Activated CD4-positive, CD25-positive, alpha-beta regulatory T cell treated with anti-CD3 and anti-CD28 coated beads, Interleukin-2, amount 50 U/mL, for 72 hours (primary cell): ENCODE measurements at regions not wholly inside any gene's neighbourhood (a gene's known extent, or its start where the extent isn't known, plus 50 kb on each side); places are given as distances from the start of the nearest gene placed in this dataset.
"Not testable (repeated sequence)": the region's sequence is repeated elsewhere in the genome, so short reads cannot be mapped to it uniquely, and the experiment has no call there.

ENCODE experiments used
- DNase-seq: peaks from one replicate; pipeline ENCODE4 v3.0.0; 2021

- peak; percentile 22 for DNase-seq
These were observed 171.1 kb downstream of the TOMM20 start for GRCh38 chr1:234957330-234958065.

DNA sequence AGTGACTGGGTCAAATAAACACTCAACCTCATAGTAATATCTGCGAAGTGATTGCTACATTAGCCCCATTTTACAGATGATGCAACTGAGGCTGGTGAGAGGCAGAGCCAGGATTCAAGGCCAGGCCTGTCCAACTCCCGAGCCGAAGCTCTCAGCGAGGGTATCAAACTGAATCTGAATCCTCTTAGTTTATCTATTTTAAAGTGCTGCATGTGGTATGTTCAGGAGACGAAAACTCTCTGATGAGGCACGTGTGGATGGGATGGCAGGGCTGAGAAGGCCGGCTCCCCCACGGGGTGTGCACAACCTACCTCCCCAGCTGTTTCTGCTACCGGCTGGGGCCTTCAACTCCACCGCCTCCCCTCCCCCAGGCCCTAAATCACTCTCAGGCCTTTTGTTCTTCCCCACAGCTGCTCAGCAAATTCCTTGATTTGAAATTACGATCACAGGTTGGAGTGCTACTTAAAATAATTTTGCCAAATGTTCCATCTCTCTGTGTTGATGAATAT lies 171.8 kb downstream of the TOMM20 start:
- peak; percentile 23 for DNase-seq

GRCh38 chr1:234955107-234955731 lies 173.4 kb downstream of the TOMM20 start:
- DNase-seq: peak; percentile 34

GRCh38 chr1:234954613-234955012 lies 174.0 kb downstream of the TOMM20 start:
- peak; percentile 26 for DNase-seq

DNA sequence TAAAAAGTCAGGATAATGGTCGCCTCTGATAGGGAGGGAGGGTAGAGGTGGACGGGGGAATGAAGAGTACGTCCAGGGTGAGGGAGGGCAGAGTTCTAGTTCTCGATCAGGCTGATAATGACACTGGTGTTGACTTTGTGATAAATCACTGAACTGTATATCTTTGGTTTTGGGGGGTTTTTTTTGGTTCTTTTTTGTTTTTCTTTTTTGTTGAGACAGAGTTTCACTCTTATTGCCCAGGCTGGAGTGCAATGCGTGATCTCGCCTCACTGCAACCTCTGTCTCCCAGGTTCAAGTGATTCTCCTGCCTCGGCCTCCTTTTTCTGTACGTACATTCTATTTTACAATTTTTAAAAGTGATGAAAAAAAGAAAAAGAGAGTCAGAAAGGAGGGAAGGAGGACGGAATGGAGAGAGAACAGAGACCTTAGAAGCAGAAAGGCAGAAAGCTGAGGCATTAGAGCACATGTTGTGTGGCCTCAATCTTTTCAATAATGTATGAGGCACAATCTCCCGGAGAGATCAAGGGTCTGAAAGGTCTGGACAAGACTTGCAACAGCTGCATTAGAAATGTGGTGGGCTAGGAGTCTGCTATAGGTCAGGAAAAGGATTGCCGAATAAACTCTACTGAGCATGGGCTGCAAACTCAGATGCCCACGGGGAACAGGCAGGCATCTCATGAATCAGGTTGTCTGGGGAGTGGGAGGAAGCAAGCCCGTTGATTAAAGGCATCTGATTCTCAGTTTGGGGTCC lies 174.8 kb downstream of the TOMM20 start:
- DNase-seq: no peak

DNA sequence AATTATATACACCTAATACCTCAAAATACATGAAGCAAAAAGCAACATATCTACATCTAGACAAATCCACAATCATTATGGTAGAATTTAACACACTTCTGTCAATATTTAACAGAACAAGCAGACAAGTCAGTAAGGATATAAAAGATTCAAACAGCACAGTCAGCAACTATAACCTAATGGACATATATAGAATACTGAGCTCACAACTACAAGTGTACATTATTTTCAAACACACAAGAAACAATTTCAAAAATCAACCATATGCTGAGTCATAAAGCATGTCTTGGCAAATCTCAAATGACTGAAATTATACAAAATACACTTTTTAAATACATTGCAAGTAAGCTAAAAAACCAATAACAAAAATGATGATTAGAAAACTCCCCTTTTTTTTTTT lies 178.0 kb downstream of the TOMM20 start:
- DNase-seq: no peak

GRCh38 chr1:234949528-234949927 lies 179.1 kb downstream of the TOMM20 start:
- DNase-seq: not testable (repeated sequence)

GRCh38 chr1:234944439-234945344 lies 183.9 kb downstream of the TOMM20 start:
- no peak for DNase-seq

- DNase-seq: peak; percentile 21
These were observed 184.7 kb downstream of the TOMM20 start for GRCh38 chr1:234943836-234944402.

GRCh38 chr1:234942879-234943506 lies 185.6 kb downstream of the TOMM20 start:
- no peak for DNase-seq

DNA sequence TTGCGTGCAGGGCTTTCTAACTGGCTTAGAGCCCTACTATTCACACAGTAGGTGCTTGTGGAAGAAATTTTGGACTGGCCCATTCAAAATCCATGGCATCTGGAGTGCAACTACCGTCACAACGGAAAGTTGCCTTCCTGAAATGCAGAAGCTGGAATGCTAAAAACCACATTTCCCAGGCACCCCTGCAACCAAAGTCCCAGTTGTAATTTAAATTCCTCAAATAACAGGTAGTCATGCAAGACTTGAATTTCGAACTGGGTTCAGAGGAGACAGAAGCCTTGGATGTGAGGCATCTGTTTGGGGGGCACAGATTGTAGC lies 186.7 kb downstream of the TOMM20 start:
- peak; percentile 9 for DNase-seq

DNA sequence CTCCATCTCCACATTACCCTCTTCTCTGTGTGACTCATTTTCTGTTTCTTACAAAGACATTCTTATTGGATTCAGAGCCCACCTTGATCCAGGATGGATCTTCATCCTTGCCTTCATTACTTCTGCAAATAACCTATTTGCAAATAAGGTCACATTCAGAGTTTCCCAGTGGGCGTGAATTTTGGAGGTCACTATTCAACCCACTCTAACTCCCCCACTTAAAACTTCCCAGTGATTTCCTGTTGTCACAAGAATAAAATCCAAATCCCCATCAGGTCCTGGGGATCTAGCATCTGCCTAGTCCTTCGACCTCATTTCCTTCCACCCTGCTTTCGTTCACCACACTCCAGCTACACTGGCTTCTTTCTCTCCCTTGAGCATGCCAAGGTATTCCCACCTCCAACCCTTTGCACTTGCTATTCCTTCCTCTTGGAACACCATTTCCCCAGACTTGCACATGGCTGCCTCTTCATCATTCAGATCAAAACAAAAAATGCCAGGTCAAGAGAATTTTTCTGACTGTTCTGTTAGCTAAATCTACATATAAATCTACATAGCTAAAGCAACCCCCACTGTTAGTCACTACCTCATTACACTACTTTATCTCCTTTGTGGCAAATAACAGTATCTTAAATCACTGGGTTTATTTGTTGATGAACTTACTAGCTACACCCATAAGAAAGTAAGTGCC lies 187.2 kb downstream of the TOMM20 start:
- DNase-seq: peak; percentile 6

DNA sequence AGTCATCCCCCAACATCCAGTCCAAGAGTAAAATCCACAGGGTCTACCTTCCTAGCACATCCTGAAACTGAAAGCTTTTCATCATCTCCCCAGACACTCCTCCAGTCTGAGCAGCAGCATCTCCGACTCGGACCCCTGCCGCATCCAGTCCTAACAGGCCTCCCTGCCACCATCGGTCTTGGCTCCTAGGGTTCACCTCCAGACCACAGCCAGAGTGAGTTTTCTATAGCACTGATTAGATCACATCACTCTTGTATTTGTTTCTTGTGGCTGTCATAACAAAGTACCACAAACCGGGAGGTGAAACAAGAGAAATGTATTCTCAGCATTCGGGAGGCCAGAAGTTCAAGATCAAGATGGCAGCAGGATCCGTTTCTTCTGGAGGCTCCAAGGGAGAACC lies 187.8 kb downstream of the TOMM20 start:
- DNase-seq: no peak

- peak; percentile 6 for DNase-seq
These were observed 189.7 kb downstream of the TOMM20 start for GRCh38 chr1:234938924-234939323.

- no peak for DNase-seq
These were observed 190.5 kb downstream of the TOMM20 start for GRCh38 chr1:234938135-234938534.

- DNase-seq: no peak
These were observed 191.8 kb downstream of the TOMM20 start for GRCh38 chr1:234936612-234937389.

DNA sequence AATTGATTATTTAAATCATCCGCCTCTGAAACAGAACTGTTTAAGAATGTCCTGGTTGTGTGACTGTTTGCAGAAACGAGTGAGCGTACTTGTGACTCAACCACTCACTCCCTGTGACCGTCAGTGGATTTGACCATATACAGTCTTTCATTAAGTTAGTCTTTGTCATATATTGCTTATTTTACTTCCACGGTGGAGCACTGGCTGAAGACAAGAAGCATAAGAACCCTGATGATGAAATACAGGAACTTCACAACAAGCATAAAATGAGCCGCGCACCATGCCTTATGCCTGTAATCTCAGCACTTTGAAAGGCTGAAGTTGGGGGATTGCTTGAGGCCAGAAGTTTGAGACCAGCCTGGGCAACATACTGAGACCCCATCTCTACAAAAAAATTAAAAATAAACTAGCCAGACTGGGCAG lies 194.0 kb downstream of the TOMM20 start:
- no peak for DNase-seq

DNA sequence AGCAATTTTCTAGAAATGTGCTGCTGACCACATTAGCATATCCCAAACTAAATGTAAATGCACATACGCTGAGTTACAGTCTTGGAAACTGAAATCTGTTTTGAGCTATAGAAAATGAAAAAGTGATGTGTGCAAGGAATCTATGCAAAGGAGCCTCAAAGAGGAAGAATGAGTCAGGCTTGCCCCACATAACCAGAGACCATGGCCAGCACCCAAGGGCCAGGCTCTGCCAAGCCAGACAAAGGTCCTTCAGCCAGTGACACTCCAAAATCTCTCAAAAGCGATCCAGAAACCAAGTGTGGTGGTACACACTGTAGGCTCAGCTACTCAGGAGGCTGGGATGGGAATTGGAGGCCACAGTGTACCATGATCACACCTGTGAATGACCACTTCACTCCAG lies 195.2 kb downstream of the TOMM20 start:
- peak; percentile 31 for DNase-seq

- peak; percentile 26 for DNase-seq
These were observed 195.9 kb downstream of the TOMM20 start for GRCh38 chr1:234932511-234933430.
